Right lobe of liver (tissue), 4 donors: ENCODE measurements at regions not wholly inside any gene's neighbourhood (a gene's known extent, or its start where the extent isn't known, plus 50 kb on each side); places are given as distances from the start of the nearest gene placed in this dataset.

Source experiments
- CTCF ChIP-seq, 4 donors: fragments of 200-600 bp in 3 of 4; fragments of 450-650 bp in 1 of 4; IDR thresholded peaks; one replicate each; pipeline versions ENCODE4 v1.5.1 to v1.8.0; 2016 to 2022; ENCODE audit warnings: antibody characterized with exemption in 4 of 4, mild to moderate bottlenecking in 2 of 4
- POLR2A ChIP-seq: fragments of 450-650 bp; IDR thresholded peaks from one replicate; pipeline ENCODE4 v1.6.1; 2017; ENCODE audit warnings: antibody characterized with exemption, mild to moderate bottlenecking
- donor health status: DM: no; HTN: no; CAD: no.
- donor health status: DM: no; HTN: no; CAD: no.
- donor health status: DM: no; HTN: yes; CAD: no.

- no peak for TF ChIP-seq CTCF (IDR thresholded peaks at IDR 0.05)
- no peak for TF ChIP-seq POLR2A
These were observed 119.2 kb upstream of the CCL2 start for GRCh38 chr17:34135841-34136240.
